Activated T-cell treated with anti-CD3 and anti-CD28 coated beads for 24 hours (primary cell): ENCODE measurements at regions not wholly inside any gene's neighbourhood (a gene's known extent, or its start where the extent isn't known, plus 50 kb on each side); places are given as distances from the start of the nearest gene placed in this dataset.

Source experiments
- DNase-seq: peaks from one replicate; pipeline ENCODE4 v3.0.0-alpha.2; 2020; ENCODE audit warnings: low read depth

- DNase-seq: no peak
Observed at GRCh38 chr3:181859518-181859917, 147.8 kb downstream of the SOX2 start.

- no peak for DNase-seq
Observed at GRCh38 chr3:181860235-181860634, 148.5 kb downstream of the SOX2 start.

GRCh38 chr3:181862502-181862901 is 150.8 kb downstream of the SOX2 start:
- no peak for DNase-seq

GRCh38 chr3:181868576-181869082 is 156.9 kb downstream of the SOX2 start:
- DNase-seq: no peak

GRCh38 chr3:181872887-181873286 is 161.2 kb downstream of the SOX2 start:
- DNase-seq: no peak

GRCh38 chr3:181879926-181880325 is 168.2 kb downstream of the SOX2 start:
- no peak for DNase-seq

- no peak for DNase-seq
Observed at GRCh38 chr3:181880331-181880730, 168.6 kb downstream of the SOX2 start.

- DNase-seq: no peak
Observed at GRCh38 chr3:181881749-181882148, 170.0 kb downstream of the SOX2 start.

GRCh38 chr3:181885868-181886630 is 174.3 kb downstream of the SOX2 start:
- no peak for DNase-seq

- DNase-seq: no peak
Observed at GRCh38 chr3:181886676-181887075, 175.0 kb downstream of the SOX2 start.

GRCh38 chr3:181887685-181888084 is 176.0 kb downstream of the SOX2 start:
- DNase-seq: no peak

- DNase-seq: no peak
Observed at GRCh38 chr3:181888234-181888633, 176.5 kb downstream of the SOX2 start.

- DNase-seq: no peak
Observed at GRCh38 chr3:181892848-181893247, 181.1 kb downstream of the SOX2 start.

GRCh38 chr3:181896605-181897004 is 184.9 kb downstream of the SOX2 start:
- no peak for DNase-seq

GRCh38 chr3:181899702-181900101 is 188.0 kb downstream of the SOX2 start:
- no peak for DNase-seq

- DNase-seq: no peak
Observed at GRCh38 chr3:181901626-181902025, 189.9 kb downstream of the SOX2 start.

GRCh38 chr3:181906338-181906737 is 194.6 kb downstream of the SOX2 start:
- no peak for DNase-seq

GRCh38 chr3:181909241-181909640 is 197.5 kb downstream of the SOX2 start:
- DNase-seq: no peak

- no peak for DNase-seq
Observed at GRCh38 chr3:181912384-181912783, 200.7 kb downstream of the SOX2 start.

- no peak for DNase-seq
Observed at GRCh38 chr3:181913254-181913653, 201.5 kb downstream of the SOX2 start.

GRCh38 chr3:181915551-181915950 is 203.8 kb downstream of the SOX2 start:
- DNase-seq: no peak

GRCh38 chr3:181916013-181916412 is 204.3 kb downstream of the SOX2 start:
- DNase-seq: no peak

GRCh38 chr3:181917027-181917426 is 205.3 kb downstream of the SOX2 start:
- no peak for DNase-seq

GRCh38 chr3:181919375-181919774 is 207.7 kb downstream of the SOX2 start:
- no peak for DNase-seq
